ENCODE measurements at regions not wholly inside any gene's neighbourhood (a gene's known extent, or its start where the extent isn't known, plus 50 kb on each side); places are given as distances from the start of the nearest gene placed in this dataset.

DNA sequence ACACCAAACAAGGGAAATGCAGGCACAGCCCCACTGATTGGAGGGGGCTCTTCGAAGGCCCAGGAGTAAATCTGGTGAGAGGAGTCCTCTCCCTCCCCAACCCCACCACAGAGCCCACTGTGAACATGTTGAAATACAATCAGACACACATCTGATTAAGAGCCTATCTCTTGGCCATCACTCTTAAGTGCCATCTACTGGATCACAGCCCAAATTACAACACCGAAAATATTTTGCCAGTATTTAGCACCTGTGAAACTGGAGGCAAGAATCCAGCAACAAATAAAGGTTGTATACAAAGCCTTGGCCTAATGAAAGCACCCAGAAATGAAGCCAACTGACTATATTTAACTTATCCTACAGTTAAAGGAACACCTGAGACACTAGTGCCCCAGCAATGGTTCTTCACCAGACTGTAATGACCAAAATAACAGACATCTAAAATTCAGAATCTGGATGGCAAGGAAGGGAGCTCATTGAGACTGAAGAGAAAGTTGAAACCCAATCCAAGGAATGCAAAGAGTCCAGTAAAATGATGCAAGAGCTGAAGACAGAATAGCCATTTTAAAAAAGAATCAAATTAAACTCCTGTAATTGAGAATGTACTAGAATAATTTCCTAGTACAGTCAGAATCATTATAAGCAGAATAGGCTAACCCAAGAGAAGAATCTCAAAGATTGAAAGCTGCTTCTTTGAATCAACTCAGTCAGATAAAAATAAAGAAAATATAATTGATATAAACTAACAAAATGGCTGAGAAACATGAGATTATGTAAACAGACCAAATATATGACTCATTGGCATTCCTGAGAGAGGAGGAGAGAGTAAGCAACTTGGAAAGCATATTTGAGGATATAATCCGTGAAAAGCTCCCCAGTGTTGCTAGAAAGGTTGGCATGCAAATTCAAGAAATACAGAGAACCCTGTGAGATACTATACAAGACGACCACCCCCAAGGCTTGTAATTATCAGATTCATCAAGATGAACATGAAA lies 1117.0 kb downstream of the FLRT2 start:
- Mint-ChIP-seq H3K9me3 (peaks cover 42% of the 10 kb centered on the region), H3K36me3 (ENCODE audit: low read depth) (no peaks in the 10 kb centered on the region), H3K27me3 (ENCODE audit: low read depth, poor library complexity) (no peaks in the 10 kb centered on the region), H3K4me3 (no peak overlapping the region), H3K27ac (no peak overlapping the region), H3K4me1 (no peaks in the 10 kb centered on the region)
- TF ChIP-seq, protein P1, sequence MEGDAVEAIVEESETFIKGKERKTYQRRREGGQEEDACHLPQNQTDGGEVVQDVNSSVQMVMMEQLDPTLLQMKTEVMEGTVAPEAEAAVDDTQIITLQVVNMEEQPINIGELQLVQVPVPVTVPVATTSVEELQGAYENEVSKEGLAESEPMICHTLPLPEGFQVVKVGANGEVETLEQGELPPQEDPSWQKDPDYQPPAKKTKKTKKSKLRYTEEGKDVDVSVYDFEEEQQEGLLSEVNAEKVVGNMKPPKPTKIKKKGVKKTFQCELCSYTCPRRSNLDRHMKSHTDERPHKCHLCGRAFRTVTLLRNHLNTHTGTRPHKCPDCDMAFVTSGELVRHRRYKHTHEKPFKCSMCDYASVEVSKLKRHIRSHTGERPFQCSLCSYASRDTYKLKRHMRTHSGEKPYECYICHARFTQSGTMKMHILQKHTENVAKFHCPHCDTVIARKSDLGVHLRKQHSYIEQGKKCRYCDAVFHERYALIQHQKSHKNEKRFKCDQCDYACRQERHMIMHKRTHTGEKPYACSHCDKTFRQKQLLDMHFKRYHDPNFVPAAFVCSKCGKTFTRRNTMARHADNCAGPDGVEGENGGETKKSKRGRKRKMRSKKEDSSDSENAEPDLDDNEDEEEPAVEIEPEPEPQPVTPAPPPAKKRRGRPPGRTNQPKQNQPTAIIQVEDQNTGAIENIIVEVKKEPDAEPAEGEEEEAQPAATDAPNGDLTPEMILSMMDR (IDR thresholded peaks at IDR 0.05), result no peak
- DNase-seq, result no peak

DNA sequence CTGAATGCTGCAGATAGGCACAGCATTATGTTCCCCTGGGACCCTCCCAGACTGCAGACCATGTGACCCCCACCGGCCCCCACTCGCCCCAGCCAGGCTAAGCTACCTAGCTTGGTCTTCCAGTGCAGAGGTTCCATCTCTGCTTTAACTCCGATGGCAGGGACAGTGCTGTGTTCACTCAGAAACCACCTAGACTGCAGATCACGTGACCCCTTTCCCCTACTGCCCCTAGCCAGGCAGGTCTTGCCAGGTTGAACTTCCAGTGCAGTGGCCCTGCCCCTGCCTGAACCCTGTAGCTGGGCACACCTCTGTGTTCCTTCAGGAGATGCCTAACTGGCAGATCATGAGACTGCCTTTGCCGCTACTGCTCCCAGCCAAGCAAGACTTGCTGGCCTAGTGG lies 1116.2 kb downstream of the FLRT2 start:
- Mint-ChIP-seq H3K4me1 (no peaks in the 10 kb centered on the region), H3K36me3 (ENCODE audit: low read depth) (no peaks in the 10 kb centered on the region), H3K27me3 (ENCODE audit: low read depth, poor library complexity) (no peaks in the 10 kb centered on the region), H3K4me3 (no peak overlapping the region), H3K9me3 (peaks cover 39% of the 10 kb centered on the region), H3K27ac (no peak overlapping the region)
- TF ChIP-seq, protein P1 (IDR thresholded peaks at IDR 0.05), result no peak
- no peak for DNase-seq

DNA sequence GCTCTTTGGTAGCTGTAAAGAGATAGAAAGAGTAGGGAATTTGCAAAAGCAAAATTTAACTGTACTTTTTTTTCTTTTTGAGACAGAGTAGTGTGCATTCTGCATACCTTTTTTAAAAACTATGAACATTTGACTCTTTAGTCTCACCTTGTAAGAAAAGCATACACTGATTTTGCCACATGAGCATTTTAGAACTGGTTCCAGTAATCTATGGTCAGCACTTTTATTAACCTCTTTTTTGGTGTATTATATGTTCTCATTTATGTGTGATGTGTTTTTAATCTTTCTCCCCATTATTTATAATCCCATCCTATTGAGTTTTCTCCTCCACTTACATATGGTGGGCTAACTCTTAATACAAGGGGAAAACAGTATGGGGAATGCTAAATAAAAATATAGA lies 1111.4 kb downstream of the FLRT2 start:
- no peak for DNase-seq
- Mint-ChIP-seq H3K4me1 (no peaks in the 10 kb centered on the region), H3K27me3 (ENCODE audit: low read depth, poor library complexity) (no peaks in the 10 kb centered on the region), H3K4me3 (no peak overlapping the region), H3K27ac (no peak overlapping the region), H3K36me3 (ENCODE audit: low read depth) (no peaks in the 10 kb centered on the region), H3K9me3 (peaks cover 5% of the 10 kb centered on the region)
- TF ChIP-seq, protein P1 (IDR thresholded peaks at IDR 0.05), result no peak

DNA sequence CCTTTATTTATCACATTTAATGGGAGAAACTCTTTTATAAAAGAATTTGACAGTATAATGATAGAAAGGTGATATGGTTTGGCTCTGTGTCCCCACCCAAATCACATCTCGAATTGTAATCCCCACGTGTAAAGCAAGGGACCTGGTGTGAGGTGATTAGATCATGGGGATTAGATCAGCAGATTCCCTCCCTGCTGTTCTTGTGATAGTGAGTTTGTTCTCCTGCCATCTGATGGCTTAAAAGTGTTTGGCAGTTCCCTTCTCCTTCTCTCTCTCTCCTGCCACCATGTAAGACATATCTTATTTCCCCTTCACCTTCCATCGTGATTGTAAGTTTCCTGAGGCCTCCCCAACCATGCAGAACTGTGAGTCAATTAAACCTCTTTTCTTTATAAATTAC lies 1110.3 kb downstream of the FLRT2 start:
- Mint-ChIP-seq H3K27ac (no peak overlapping the region), H3K9me3 (no peaks in the 10 kb centered on the region), H3K36me3 (ENCODE audit: low read depth) (no peaks in the 10 kb centered on the region), H3K4me1 (no peaks in the 10 kb centered on the region), H3K27me3 (ENCODE audit: low read depth, poor library complexity) (no peaks in the 10 kb centered on the region), H3K4me3 (no peak overlapping the region)
- TF ChIP-seq, protein P1 (IDR thresholded peaks at IDR 0.05), result no peak
- no peak for DNase-seq

DNA sequence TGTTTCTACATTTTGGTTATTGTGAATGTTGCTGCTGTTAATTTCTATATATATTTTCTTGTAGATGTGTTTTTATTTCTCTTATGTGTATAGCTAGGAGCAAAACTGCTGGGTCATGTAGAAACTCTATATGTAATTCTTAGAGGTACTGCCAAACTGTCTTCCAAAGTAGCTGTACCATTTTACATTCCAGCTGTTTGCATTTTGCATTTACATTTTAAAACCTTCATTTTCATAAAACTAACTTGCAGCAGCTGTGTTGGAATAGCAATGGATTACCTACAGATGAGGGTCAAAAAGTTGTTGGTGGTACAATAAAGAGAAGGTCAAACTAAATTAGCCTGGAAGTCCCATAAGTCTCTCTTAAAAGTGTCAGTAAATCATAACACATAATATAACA lies 1109.7 kb downstream of the FLRT2 start:
- H3K36me3 Mint-ChIP-seq (ENCODE audit: low read depth), result no peaks in the 10 kb centered on the region
- H3K4me1 Mint-ChIP-seq, result no peaks in the 10 kb centered on the region
- no peak overlapping the region for H3K4me3 Mint-ChIP-seq
- TF ChIP-seq, protein P1 (IDR thresholded peaks at IDR 0.05), result no peak
- no peaks in the 10 kb centered on the region for H3K27me3 Mint-ChIP-seq (ENCODE audit: low read depth, poor library complexity)
- no peak overlapping the region for H3K27ac Mint-ChIP-seq
- DNase-seq, result no peak
- no peaks in the 10 kb centered on the region for H3K9me3 Mint-ChIP-seq

DNA sequence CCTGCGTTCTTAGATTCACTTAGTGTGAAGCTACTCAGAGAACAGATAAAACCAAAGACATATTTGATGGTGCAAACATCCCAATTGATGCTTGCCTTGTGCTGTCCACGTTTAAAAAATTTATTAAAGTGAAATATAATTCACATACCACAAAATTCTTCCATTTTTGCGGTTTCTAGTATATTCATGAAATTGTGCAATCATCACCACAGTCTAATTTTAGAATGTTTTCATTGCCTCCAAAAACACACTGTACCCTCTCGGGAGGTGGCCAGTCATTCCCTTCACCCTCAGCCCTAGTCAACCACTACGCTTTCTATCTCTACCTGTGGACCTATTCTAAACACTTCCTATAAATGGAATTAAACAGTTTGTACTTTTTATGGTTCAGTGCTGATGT lies 1109.2 kb downstream of the FLRT2 start:
- Mint-ChIP-seq H3K27me3 (ENCODE audit: low read depth, poor library complexity) (no peaks in the 10 kb centered on the region), H3K4me1 (no peaks in the 10 kb centered on the region), H3K4me3 (no peak overlapping the region), H3K36me3 (ENCODE audit: low read depth) (no peaks in the 10 kb centered on the region), H3K9me3 (no peaks in the 10 kb centered on the region), H3K27ac (no peak overlapping the region)
- no peak for DNase-seq
- TF ChIP-seq, protein P1 (IDR thresholded peaks at IDR 0.05), result no peak

Data from nephron progenitor cell (in vitro differentiated cells).